Transverse colon (tissue), 3 donors: ENCODE measurements at regions not wholly inside any gene's neighbourhood (a gene's known extent, or its start where the extent isn't known, plus 50 kb on each side); places are given as distances from the start of the nearest gene placed in this dataset.

Experiments
- CTCF ChIP-seq, 5 experiments: fragments of 200-600 bp in 3 of 5; fragments of 450-650 bp in 2 of 5; sonication (generic) in 3 of 5; IDR thresholded peaks; 1 replicate in 2 of 5; 2 replicates in 3 of 5; pipeline ENCODE4 v1.5.1; 2016 to 2017; ENCODE audit warnings: antibody characterized with exemption in 5 of 5, inconsistent platforms in 3 of 5, mild to moderate bottlenecking in 2 of 5, moderate library complexity in 1 of 5
- POLR2A ChIP-seq: fragments of 450-650 bp; IDR thresholded peaks from one replicate; pipeline ENCODE4 v1.6.1; 2016; ENCODE audit warnings: antibody characterized with exemption, mild to moderate bottlenecking, moderate library complexity

- TF ChIP-seq CTCF (IDR thresholded peaks at IDR 0.05) (no peak), POLR2A (no peak)
Observed at GRCh38 chr10:65413001-65413400, 1512.8 kb upstream of the LRRTM3 start.
